ENCODE measurements at regions not wholly inside any gene's neighbourhood (a gene's known extent, or its start where the extent isn't known, plus 50 kb on each side); places are given as distances from the start of the nearest gene placed in this dataset.

DNA sequence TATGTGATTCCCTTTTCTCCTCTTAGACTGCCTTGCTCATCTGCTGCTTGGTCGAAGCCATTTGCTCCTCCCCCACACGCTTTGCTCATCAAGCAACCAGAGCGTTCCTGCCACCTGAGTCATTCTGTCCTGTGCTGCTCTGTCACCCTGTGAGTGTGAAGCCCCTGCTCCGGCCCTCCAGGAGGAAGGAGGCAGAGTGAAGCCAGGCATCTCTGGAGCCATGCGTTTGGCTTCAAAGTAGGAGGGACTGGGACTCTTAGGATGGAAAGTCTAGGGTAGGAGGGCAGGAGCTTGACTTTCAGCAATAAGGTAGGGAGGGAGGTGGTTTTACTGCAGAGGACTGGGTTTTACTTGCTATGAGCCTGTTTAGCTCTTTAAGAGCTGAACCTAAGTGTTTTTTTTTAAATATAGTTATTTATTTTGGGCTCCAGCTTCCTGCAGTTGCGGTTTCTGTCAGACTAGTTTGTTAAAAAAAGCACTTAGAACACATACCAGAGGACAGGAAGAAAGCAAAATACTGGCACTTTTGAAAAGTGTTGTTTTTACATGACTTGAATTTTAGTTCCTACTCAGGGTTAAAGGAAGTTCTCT, 63.6 kb downstream of the SPINK2 start:
- DNase-seq (ENCODE audit: low read depth in 2 of 2): peak; percentile 60 to 78

DNA sequence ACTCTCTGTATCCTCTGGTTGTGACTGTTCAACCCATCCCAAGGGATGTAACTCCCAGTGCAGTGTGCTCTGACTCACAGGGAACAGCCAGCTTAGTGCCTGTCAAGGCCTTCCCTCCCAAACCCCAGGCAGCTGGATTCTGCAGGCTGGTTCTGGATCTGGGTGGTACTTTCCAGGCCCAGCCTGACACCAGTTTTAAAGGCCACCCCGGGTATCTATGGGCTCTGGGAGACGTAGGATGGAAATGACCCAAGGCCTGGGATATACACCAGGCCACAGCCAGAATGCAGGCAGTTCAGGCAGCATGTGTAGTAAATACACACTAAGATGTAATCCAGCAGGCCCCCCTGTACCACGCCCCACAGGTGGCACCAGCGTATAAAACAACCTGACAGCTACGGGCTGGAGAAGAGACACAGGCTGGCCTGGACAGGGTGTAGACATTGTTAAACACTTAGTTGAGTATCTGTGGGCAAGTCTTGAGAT, 64.2 kb downstream of the SPINK2 start:
- no peak for DNase-seq (ENCODE audit: low read depth in 2 of 2)

DNA sequence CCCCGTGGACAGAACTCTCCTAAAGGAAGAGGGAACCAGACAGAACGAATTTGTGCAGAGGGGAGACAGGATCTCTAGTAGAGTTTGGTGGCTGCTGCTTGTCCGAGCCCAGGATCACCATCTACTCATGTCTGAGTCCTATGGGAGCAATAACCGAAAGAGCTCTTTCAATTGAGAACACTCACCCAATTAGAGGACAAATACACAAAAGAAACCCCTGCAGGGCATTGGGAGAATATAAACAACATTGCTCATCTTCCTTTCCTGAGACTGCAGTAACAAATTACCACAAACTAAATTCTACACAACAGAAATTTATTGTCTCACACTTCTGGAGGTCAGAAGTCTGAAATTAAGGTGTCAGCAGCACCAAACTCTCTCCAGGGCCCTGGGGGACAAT, 65.6 kb downstream of the SPINK2 start:
- no peak for DNase-seq (ENCODE audit: low read depth in 2 of 2)

DNA sequence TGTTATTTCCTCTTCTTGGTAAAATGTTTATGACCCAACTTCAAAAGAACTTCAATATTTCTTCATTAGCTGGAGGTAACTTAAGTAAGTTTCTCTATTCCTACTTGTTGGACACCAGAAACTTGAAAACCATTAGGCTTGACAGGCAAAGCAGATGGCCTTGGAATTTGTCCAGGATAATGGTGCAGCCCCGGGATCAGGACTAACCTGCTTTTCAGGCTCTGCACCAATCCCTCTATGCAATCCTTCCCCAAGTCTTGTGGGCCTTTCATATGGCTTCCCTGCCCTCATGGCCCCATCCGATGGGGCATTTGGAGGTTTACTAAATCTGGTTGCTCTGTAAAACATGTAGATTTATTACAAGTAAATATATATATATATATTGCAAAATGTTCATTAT, 68.5 kb downstream of the SPINK2 start:
- DNase-seq (ENCODE audit: low read depth in 2 of 2): no peak

DNA sequence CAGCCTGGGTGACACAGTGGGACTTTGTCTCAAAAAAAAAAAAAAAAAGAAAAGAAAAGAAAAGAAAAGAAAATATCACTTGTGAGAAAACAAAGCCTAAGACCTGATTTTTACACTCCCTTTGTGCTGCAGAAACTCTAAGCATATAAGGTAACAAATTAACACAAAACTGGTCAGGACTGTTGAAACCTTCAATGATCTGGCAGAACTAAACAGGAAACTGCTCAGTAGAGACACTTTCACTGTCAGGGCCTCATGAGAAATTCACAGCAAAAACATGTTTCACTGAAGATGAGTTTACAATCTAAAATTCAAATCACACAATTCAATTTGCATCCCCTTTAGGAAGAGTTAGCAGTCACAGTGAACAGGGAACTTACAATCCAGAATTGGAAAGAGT, 69.1 kb upstream of the HOPX start:
- DNase-seq (ENCODE audit: low read depth in 2 of 2): no peak

DNA sequence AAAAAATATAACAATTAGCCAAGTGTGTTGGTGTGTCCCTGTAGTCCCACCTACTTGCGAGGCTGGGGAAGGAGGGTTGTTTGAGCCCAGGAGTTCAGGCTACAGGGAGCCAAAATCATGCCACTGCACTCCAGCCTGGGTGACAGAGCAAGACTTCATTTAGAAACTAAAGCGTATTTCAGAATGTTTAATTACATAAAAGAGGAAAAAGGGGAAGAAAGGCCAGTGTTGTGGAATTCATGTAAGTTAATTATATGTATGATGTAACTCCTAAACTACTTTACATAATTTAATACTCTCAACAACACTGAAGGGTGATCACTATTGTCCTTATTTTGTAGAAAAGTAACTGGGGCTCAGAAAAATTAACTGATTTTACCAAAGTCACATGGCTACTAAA, 67.2 kb upstream of the HOPX start:
- no peak for DNase-seq (ENCODE audit: low read depth in 2 of 2)

DNA sequence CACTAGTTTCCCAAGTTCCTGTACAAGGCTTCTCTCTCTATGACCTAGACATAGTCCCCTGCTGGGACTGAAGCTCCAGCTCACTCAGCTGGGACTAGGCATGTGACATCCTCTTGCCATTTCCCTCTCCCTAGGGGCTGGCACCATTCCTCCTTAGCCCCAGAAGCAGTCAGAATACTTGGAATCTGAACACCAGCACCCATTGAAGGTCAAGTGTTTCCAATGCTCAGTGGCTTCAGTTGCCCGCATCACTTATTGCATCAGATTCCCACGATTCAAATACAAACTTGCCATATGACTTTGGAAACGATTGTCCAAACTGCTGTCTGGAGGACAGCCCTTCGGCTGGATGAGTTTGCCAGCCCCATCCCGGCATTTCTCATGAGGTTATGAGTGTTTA, 65.5 kb upstream of the HOPX start:
- DNase-seq (ENCODE audit: low read depth in 2 of 2): no peak

DNA sequence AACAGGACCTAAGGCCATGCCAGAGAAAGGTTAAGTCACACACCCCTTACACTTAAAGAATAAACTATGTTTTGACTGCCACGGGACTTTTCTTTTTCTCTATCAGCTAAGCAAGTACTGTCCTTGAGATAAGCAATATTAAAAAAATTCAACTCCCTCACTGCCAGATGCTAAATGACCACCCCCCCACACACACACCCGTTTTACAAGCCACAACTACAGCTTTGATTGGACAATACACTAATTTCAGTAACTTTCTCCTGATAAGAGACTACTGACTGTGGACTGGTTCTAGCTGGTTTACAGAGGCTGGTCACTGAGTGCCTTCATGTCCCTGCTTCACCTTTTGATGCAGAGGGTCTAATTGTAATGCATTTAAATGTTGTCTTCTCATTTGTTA, 63.9 kb upstream of the HOPX start:
- no peak for DNase-seq (ENCODE audit: low read depth in 2 of 2)

DNA sequence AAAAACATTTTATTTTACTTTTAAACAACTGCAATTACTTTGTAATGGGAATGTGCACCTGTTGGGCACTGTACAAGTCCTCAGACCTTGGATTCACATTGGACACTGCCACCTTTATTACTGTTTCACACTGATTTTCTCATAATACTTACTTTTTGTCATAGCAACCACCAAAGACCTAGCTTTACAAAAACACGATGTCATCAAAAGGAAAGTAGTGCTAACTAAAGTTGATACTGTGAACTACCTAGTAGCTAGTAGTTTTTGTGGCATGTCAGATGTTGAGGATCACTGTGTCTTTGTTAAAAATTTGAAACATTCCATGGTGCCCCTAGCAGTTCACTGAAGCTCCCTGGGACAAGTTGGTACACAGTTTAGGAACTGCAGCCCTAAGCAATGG, 62.9 kb upstream of the HOPX start:
- DNase-seq (ENCODE audit: low read depth in 2 of 2): no peak

DNA sequence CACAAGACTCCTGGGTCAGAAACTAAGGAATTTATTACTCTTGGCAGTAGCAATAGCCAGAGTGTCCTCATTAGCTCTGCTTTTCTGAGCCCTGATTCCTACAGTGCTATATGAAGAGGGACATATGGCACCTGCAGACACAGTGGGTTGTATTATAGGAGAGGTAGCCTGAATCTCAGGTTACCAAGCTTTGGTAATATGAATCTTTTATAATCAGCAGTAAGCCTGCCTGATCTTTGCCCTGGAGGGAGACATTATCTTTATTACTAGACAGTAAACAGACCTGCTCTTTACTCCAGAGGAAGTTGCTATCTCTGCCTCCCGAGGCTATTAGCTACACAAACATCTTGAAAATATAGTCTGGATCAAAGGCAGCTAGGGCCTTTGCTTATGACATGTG, 62.5 kb upstream of the HOPX start:
- no peak for DNase-seq (ENCODE audit: low read depth in 2 of 2)

DNA sequence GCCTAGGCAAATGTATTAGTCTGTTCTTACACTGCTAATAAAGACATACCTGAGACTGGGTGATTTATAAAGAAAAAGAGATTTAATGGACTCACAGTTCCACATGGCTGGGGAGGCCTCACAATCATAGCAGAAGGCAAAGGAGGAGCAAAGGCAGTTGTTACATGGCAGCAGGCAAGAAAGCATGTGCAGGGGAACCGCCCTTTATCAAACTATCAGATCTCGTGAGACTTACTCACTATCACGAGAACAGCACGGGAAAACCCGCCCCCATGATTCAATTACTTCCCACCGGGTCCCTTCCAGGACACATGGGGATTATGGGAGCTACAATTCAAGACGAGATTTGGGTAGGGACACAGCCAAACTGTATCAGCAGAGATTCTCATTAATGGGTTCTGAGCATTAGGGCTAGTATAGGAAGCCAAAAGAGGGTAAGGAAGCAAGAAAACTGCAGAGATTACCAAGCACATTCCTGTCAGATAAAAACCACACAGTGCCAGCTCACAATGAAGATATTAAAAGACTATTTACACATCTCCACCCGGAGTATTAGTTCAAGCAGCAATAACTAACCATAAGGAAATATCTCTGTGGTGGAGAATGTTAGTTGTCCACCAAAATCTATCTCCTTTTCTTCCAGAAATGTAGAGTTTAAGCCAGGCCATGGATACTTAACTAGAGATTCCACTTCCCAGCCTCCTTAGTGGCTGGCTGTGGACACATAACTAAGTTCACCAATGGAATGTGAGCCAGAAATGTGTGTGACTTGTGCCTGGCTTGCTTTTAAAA, 61.2 kb upstream of the HOPX start:
- no peak for DNase-seq (ENCODE audit: low read depth in 2 of 2)

DNA sequence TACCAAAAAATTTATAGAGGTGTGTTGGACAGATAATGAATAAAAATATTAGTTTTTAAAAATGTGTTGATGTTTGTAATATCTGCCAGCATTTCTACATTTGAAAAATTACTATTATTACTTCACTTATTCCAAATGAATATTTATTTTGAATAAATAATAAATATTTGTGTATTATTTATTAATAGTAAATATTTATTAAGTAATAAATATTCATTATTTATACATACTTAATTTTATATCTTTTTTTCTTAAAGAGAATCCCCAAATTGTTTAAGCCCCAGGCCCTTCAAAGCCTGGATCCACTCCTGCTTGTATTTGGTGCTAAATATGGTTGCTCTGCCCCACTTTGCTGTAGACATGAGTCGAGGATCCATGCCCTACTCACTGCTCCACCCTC, 60.5 kb upstream of the HOPX start:
- no peak for DNase-seq (ENCODE audit: low read depth in 2 of 2)

DNA sequence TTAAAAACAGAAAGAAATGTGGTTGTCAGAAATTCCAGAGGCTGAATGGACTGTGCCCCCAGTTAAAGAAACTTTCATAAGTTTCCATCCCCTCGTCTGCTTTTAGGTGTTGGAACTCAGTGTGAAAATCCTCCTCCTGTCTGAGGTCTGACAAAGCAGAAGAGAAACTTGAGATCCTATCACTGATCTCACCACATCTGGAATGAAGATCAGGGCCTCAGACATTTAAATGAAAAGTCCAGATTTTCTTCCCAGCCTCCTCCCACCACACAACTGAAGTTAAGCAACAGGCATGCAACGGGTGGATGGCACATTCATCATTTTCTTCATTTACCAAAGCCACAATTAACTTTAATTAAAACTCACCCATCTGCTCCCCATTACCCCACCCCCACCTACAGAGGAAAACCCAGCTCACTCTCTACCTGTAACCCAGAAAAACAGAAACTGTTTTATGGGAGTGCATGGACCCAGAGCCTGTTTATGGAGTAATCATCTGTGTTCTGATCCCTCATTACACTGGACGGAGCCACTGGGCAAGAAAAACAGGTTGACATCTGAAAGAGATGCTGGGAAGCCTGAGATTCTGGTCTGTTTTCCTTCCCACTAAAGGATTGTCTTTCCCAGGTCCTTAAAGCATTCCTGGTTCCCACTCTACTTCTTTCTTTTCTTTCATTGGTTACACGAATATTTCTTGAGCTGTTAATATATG, 58.1 kb upstream of the HOPX start:
- no peak for DNase-seq (ENCODE audit: low read depth in 2 of 2)

DNA sequence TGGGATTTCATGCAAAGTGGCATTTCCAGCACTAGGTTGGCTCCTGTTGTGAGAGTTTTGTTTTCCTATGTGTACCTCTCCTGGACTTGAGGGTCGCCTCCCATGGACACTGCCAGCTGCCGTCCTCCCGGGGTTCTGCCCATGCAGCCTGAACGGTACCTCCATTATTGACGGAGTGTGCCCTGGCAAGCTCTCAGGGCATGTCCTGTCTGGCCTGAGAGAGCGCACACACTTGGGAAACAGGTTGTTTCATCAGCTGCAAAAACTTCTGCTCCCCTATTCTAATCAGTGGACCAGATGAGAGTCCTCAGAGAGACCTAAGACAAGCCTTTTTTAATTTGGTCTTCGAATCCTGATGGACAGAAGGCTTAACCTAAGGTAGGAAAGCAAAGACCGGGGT, 56.6 kb upstream of the HOPX start:
- DNase-seq (ENCODE audit: low read depth in 2 of 2): no peak

DNA sequence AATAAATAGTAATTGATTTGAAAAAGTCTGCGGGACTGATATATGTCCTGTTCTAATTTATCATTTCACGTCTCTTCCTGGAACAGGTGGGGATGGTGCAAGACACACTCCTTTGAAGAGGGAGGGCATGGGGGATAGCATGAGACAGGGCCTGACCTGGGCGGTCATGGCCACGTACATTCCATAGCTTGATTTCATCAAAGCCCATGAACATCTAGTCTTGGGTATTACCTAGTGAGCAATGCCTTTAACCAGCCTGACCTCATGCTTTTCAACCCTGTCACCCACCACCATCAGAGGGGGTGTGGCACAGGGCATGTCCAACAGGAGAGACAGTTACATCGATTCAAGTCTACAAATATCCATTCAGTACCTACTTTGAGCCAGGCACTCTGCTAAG, 52.3 kb upstream of the HOPX start:
- no peak for DNase-seq (ENCODE audit: low read depth in 2 of 2)

DNA sequence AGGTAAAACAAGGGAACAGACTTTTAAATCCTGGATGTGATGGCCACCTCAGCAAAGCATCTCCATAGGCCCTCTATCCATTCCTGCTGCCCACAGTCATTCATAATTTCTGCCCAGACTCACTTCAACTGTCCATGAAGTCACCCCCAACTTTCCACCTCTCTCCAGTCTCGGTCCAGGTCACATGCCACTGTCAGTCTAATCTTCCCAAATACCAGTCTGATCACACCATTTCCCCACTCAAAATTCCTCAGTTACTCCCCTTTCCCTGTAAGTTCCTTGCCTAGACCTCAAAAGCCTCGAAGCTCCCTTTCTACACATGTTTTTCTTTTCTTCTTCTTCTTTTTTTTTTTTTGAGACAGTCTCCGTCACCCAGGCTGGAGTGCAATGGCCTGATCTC, 51.2 kb upstream of the HOPX start:
- DNase-seq (ENCODE audit: low read depth in 2 of 2): no peak

DNA sequence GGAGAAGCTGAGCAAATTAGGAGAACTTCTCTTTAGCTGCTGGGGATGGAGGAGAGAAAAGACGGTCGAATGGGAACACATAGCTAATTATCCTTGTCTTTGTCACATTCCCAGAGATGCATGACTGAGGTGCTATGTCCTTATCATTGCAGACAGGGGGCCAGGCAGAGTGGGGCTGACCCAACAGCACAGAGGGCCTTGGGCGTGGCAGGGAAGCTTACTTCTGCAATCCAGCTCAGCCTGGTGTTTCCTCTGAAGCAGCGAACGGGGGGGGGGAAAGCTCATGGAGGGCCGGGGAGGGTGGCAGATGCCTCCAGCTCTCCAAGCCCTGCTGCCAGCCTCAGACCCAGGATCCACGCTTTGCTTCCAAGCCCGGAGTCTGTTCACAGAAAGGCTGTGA, 50.8 kb upstream of the HOPX start:
- no peak for DNase-seq (ENCODE audit: low read depth in 2 of 2)

Data from stimulated activated CD4-positive, alpha-beta T cell treated with anti-CD3 and anti-CD28 coated beads, Interleukin-4, amount 100 ng/mL, for 48 hours (primary cell).